GM10266 (cell line): ENCODE measurements at regions not wholly inside any gene's neighbourhood (a gene's known extent, or its start where the extent isn't known, plus 50 kb on each side); places are given as distances from the start of the nearest gene placed in this dataset.

ENCODE experiments used
- DNase-seq: peaks from one replicate; pipeline ENCODE4 v3.0.0; 2012; ENCODE audit errors: extremely low spot score
- TF ChIP-seq, protein P1 (sequence below): IDR thresholded peaks from 2 replicates; pipeline ENCODE4 v1.5.1; 2012; ENCODE audit warnings: mild to moderate bottlenecking, low read depth; ENCODE audit not compliant: control insufficient read depth, insufficient read depth; ENCODE audit errors: missing control alignments

DNA sequence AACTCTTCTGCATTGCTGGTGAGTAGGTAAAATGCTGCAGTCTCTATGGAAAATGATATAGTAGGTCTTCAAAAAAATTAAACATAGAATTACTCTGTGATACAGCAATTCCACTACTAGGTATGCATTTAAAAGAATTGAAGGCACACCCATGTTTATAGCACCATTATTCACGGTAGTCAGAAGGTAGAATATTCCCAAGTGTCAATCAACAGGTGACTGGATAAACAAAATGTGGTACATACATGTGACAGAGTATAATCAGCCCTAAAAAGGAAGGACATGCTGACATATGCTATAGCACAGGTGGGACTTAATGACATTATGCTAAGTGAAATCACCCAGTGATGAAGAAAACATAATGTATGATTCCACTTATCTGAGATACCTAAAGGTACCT lies 123.3 kb downstream of the CCER1 start:
- DNase-seq, result no peak
- TF ChIP-seq, protein P1, sequence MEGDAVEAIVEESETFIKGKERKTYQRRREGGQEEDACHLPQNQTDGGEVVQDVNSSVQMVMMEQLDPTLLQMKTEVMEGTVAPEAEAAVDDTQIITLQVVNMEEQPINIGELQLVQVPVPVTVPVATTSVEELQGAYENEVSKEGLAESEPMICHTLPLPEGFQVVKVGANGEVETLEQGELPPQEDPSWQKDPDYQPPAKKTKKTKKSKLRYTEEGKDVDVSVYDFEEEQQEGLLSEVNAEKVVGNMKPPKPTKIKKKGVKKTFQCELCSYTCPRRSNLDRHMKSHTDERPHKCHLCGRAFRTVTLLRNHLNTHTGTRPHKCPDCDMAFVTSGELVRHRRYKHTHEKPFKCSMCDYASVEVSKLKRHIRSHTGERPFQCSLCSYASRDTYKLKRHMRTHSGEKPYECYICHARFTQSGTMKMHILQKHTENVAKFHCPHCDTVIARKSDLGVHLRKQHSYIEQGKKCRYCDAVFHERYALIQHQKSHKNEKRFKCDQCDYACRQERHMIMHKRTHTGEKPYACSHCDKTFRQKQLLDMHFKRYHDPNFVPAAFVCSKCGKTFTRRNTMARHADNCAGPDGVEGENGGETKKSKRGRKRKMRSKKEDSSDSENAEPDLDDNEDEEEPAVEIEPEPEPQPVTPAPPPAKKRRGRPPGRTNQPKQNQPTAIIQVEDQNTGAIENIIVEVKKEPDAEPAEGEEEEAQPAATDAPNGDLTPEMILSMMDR, result no peak

DNA sequence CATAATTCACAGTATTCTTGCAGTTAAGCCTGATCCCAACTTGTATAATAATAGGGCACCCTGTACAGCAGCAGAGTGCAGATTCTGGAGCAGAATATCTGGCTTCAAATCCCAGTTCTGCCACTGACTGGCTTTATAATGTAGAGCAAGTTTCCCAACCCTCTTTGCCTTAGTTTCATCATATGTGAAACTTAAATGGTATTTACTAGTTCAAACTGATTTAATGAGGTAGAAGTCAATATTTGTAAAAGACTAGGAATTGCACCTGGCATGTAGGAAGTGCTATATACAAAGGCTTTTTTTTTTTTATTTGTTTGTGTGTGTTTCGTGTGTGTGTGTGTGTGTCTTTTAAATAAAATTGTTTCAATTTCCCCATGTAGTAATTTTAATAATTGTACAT lies 125.9 kb downstream of the CCER1 start:
- no peak for DNase-seq

DNA sequence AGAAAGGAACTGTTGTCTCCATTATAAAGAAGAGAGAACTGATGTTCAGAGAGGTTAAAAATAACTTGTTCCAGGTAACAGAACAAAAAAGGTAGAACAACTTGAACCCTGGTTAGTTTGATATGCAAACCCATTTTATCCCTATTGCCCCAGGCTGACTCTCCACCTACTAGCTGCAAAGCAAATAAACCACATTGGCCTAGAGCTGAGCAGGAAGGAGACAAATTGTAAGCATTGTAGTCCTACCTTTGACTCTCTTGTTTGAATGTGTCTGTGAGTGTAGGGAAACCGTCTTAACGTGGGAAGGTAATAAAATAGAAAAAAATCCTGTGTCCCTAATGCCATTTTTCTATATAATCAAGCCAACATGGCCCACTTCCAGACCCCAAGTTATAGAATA lies 126.4 kb downstream of the CCER1 start:
- TF ChIP-seq, protein P1, result no peak
- DNase-seq, result no peak

More for the DNA sequence above, 125.9 kb downstream of the CCER1 start:
- TF ChIP-seq, protein P1, result no peak

DNA sequence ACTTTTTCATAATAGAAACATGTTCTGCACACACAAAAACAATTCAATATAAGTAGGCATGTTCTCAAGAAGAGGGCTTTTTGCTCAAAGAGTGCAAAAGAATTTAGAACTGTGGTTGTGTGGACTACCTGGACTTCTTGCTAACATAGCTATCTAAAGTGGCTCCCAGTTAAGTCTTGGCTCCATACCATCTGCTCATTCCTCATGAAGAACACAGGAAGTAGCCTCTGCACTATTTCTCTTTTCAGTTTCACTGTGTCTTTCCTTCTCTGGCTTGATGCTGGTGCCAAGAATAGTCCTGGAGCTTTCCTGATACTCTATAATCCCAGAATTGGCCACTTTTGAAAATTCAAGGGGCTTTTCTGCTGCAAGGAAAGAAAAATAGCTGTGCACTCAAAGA lies 127.4 kb downstream of the CCER1 start:
- TF ChIP-seq, protein P1, result no peak
- DNase-seq, result no peak

DNA sequence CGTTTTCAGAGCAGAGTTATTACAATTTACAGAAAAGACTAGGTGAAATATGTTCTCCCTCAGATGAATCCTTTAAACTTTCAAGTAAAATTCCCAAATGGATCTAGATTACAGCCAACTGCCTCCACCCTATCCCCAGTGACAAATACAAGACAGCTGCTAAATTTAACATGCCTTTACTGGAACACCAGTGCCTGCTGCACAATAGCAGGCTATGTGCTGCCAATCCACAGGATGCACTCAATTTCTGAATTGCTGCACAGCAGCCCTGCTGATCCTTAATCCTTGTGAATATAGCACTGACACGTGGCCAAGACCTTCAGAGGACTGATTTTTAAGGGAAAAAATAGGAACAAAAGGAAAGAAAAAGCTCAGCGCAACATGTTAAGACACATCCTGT lies 128.9 kb downstream of the CCER1 start:
- no peak for DNase-seq
- TF ChIP-seq, protein P1, result no peak

DNA sequence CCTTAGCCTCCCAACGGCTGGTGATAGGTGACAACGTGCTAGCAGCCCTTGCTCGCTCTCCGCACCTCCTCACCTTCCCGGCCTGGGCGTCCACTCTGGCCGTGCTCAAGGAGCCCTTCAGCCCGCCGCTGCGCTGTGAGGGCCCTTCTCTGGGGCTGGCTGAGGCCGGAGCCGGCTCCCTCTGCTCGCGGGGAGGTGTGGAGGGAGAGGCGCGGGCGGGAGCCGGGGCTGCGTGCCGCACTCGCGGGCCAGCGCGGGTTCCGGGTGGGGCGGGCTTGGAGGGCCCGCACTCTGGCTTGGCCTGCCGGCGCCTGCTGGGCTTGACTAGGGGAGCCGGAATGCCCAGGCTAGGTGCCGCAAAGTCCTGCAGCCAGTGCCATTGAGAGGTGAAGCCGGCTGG lies 131.1 kb downstream of the CCER1 start:
- TF ChIP-seq, protein P1, result no peak
- no peak for DNase-seq

DNA sequence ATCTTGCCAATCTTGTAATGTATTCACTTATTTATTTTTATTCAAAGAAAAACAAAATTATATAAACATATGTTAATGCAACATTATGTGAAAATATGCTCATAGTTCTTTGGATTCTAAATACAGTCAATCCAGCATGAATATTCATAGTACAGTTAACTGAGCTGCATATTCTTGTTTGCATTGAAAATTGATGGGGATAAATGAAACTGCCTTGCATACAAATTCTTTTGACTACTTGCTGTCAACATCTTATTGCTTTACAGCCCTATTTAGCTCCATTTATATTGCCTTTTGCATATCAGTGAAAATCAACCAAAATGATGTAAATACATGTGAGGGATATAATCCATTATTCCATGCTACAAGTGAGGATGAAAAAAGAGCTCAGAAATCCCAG lies 135.3 kb downstream of the CCER1 start:
- DNase-seq, result no peak
- TF ChIP-seq, protein P1, result no peak
